ENCODE measurements at regions not wholly inside any gene's neighbourhood (a gene's known extent, or its start where the extent isn't known, plus 50 kb on each side); places are given as distances from the start of the nearest gene placed in this dataset.

DNA sequence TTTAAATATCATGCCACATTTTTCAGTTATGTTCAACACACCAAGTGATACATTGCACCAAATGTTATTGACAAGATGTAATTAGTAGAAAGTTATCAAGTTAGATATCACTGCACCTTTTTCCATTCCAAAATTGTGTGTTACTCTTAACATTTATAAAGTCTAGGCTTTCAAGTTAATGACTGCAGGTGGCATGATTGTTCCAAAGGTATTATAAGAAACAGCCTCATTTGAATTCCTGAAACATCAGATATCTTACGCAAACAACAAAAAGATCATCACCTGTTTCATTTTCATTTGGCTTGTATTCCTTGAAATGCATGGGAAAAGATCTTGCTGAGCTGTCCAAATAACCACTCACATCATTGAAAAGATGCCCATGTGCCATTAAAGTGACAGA, 1528.2 kb upstream of the ZEB2 start:
- Histone ChIP-seq H4K5ac (ENCODE audit: insufficient read length, low read depth, low read length) (no peak overlapping the region), H3K9ac (ENCODE audit: extremely low read depth, insufficient read length, low read length) (no peak overlapping the region), H2BK15ac (ENCODE audit: low read depth, low read length) (no peak overlapping the region), H3K4me1 (ENCODE audit: insufficient read depth, low read length) (no peaks in the 10 kb centered on the region), H2BK20ac (ENCODE audit: low read depth, low read length, poor library complexity, severe bottlenecking) (no peak overlapping the region), H2AK5ac (ENCODE audit: insufficient read length, low read length) (no peak overlapping the region), H3K23me2 (ENCODE audit: insufficient read length, low read depth, low read length, poor library complexity, severe bottlenecking) (no peaks in the 10 kb centered on the region), H3K4ac (ENCODE audit: low read depth, low read length) (no peak overlapping the region), H4K91ac (ENCODE audit: insufficient read length, low read depth, low read length) (no peak overlapping the region), H3K56ac (ENCODE audit: insufficient read length, low read depth, low read length) (no peak overlapping the region), H4K8ac (replicated peaks; ENCODE audit: insufficient read length, low read depth, low read length) (no peak overlapping the region), H3K9me3 (ENCODE audit: control insufficient read depth, low read depth, low read length) (no peaks in the 10 kb centered on the region), H2BK12ac (ENCODE audit: insufficient read length, low read depth, low read length) (no peak overlapping the region), H2BK120ac (ENCODE audit: low read depth, low read length, poor library complexity, severe bottlenecking) (no peak overlapping the region), H3K79me1 (ENCODE audit: insufficient read depth, low read depth, low read length, poor library complexity, severe bottlenecking) (no peaks in the 10 kb centered on the region), H3K14ac (ENCODE audit: insufficient read depth, low read length) (no peak overlapping the region), H3K27me3 (ENCODE audit: insufficient read depth, low read length) (no peaks in the 10 kb centered on the region), H4K20me1 (ENCODE audit: control insufficient read depth, insufficient read depth, insufficient read length) (no peaks in the 10 kb centered on the region), H3K23ac (ENCODE audit: insufficient read length, low read depth, low read length) (no peak overlapping the region), H2AFZ (ENCODE audit: low read length) (no peak overlapping the region), H2BK5ac (ENCODE audit: insufficient read length, low read length) (no peak overlapping the region), H3K4me2 (ENCODE audit: insufficient read depth, insufficient read length, low read length) (no peak overlapping the region), H3K18ac (ENCODE audit: insufficient read length, low read depth, low read length) (no peak overlapping the region), H3T11ph (ENCODE audit: low read length) (no peak overlapping the region), H3K27ac (ENCODE audit: insufficient read length, low read depth, low read length) (no peak overlapping the region), H3K79me2 (ENCODE audit: insufficient read depth, low read length) (no peaks in the 10 kb centered on the region)
- H3K4me3 Mint-ChIP-seq, result no peak overlapping the region
- WGBS (ENCODE audit: extremely low coverage, insufficient read length, low lambda C conversion rate), result no CpG with 5 or more reads among the region's 1 CpG
- H3K27ac Mint-ChIP-seq, result no peak overlapping the region
- no peaks in the 10 kb centered on the region for H3K9me3 Mint-ChIP-seq
- peaks cover 0 to 4% (median 0%) of the 10 kb centered on the region in 3 experiments; a peak in 3 of 7 replicates for H3K36me3 Mint-ChIP-seq (ENCODE audit: insufficient read depth in 1 of 3, low read depth in 3 of 3)
- no peaks in the 10 kb centered on the region; the same call in 1 of the 2 replicates for H3K27me3 Mint-ChIP-seq (ENCODE audit: low read depth)
- no peaks in the 10 kb centered on the region for H3K4me1 Mint-ChIP-seq
- DNase-seq, result no peak
- TF ChIP-seq, protein P1, sequence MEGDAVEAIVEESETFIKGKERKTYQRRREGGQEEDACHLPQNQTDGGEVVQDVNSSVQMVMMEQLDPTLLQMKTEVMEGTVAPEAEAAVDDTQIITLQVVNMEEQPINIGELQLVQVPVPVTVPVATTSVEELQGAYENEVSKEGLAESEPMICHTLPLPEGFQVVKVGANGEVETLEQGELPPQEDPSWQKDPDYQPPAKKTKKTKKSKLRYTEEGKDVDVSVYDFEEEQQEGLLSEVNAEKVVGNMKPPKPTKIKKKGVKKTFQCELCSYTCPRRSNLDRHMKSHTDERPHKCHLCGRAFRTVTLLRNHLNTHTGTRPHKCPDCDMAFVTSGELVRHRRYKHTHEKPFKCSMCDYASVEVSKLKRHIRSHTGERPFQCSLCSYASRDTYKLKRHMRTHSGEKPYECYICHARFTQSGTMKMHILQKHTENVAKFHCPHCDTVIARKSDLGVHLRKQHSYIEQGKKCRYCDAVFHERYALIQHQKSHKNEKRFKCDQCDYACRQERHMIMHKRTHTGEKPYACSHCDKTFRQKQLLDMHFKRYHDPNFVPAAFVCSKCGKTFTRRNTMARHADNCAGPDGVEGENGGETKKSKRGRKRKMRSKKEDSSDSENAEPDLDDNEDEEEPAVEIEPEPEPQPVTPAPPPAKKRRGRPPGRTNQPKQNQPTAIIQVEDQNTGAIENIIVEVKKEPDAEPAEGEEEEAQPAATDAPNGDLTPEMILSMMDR (conservative IDR thresholded peaks at IDR 0.05), result no peak
